GM06990 (cell line): ENCODE measurements at regions not wholly inside any gene's neighbourhood (a gene's known extent, or its start where the extent isn't known, plus 50 kb on each side); places are given as distances from the start of the nearest gene placed in this dataset.
"Not testable (repeated sequence)": the region's sequence is repeated elsewhere in the genome, so short reads cannot be mapped to it uniquely, and the experiment has no call there.

ENCODE experiments used
- DNase-seq: peaks from one replicate; pipeline ENCODE4 v3.0.0-alpha.2; 2011; ENCODE audit not compliant: insufficient read length; ENCODE audit errors: extremely low read depth
- H3K27me3 ChIP-seq: replicated peaks from 2 replicates; pipeline ENCODE4 v1.6.0; 2011; ENCODE audit warnings: low read length; ENCODE audit not compliant: control insufficient read depth, insufficient read depth
- H3K36me3 ChIP-seq: 2 replicates; pipeline ENCODE4 v1.5.1; 2011; ENCODE audit warnings: low read length; ENCODE audit not compliant: control insufficient read depth, insufficient read depth
- H3K4me3 ChIP-seq: replicated peaks from 2 replicates; pipeline ENCODE4 v1.5.1; 2011; ENCODE audit warnings: low read depth, mild to moderate bottlenecking, control low read depth, low read length
- TF ChIP-seq, protein P1 (sequence below): IDR thresholded peaks from 2 replicates; pipeline ENCODE4 v1.5.1; 2011; ENCODE audit warnings: low read length, control low read depth, mild to moderate bottlenecking, inconsistent platforms; ENCODE audit not compliant: insufficient read depth, poor library complexity, severe bottlenecking

DNA sequence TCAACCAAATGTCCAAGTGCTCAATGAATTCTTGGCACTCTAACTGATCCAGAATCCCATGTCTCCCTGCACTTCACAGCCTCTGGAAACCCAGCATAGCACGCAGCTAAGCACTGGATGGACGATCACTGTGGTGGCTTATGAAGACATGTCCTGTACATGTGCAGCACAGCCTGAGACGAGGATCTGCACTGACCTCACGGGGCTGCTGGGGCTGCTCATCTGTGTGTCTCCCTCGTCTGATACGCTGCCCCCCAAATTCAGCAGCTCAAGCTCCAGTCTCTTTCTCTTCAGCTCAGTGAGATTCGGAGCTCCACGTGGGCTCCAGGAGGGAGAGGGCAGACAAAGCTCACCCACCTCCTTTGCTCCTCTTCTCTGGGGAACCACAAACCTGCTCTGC, 126.9 kb downstream of the CPZ start:
- TF ChIP-seq, protein P1, sequence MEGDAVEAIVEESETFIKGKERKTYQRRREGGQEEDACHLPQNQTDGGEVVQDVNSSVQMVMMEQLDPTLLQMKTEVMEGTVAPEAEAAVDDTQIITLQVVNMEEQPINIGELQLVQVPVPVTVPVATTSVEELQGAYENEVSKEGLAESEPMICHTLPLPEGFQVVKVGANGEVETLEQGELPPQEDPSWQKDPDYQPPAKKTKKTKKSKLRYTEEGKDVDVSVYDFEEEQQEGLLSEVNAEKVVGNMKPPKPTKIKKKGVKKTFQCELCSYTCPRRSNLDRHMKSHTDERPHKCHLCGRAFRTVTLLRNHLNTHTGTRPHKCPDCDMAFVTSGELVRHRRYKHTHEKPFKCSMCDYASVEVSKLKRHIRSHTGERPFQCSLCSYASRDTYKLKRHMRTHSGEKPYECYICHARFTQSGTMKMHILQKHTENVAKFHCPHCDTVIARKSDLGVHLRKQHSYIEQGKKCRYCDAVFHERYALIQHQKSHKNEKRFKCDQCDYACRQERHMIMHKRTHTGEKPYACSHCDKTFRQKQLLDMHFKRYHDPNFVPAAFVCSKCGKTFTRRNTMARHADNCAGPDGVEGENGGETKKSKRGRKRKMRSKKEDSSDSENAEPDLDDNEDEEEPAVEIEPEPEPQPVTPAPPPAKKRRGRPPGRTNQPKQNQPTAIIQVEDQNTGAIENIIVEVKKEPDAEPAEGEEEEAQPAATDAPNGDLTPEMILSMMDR = no peak

DNA sequence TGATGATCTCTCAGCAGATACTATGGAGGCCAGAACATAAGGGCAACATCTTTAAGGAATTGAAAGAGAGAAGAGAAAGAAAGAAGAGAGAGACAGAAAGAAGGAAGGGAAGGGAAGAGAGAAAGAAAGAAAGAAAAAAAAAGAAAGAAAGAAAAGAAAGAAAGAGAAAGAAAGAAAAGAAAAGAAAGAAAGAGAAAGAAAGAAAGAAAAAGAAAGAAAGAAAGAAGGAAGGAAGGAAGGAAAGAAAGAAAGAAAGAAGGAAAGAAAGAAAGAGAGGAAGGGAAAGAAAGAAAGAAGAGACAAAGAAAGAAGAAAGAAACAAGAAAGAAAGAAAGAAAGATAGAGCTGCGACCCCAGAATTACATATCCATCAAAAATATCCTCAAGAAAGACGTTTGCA, 124.9 kb downstream of the CPZ start:
- H3K27me3 ChIP-seq, H3K4me3 ChIP-seq, DNase-seq, H3K36me3 ChIP-seq: not testable (repeated sequence)

More for the DNA sequence above, 126.9 kb downstream of the CPZ start:
- DNase-seq = no peak
- Histone ChIP-seq H3K4me3 (no peak overlapping the region), H3K36me3 (no peaks in the 10 kb centered on the region), H3K27me3 (no peaks in the 10 kb centered on the region)

DNA sequence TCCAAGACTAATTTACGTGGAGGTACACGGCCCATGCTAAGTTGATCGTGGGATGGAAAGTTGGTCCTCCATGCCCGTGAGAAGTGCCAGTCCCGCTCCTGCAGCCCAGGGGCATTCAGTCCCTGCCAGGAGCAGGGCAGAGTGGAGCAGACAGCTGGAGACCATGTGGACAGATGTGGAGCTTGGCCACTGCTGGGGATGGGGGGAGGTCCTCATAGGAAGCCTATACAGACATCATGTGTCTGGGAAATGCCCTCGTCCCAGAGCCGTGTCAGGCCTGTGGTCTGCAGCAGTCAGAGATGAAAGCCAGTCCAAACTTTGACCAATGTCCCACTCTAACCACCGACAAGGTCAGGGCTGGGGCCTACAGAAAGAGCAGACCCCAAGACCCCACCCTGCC, 118.4 kb downstream of the CPZ start:
- no peak for DNase-seq
- Histone ChIP-seq H3K27me3 (no peaks in the 10 kb centered on the region), H3K4me3 (no peak overlapping the region), H3K36me3 (no peaks in the 10 kb centered on the region)
- TF ChIP-seq, protein P1 = no peak

DNA sequence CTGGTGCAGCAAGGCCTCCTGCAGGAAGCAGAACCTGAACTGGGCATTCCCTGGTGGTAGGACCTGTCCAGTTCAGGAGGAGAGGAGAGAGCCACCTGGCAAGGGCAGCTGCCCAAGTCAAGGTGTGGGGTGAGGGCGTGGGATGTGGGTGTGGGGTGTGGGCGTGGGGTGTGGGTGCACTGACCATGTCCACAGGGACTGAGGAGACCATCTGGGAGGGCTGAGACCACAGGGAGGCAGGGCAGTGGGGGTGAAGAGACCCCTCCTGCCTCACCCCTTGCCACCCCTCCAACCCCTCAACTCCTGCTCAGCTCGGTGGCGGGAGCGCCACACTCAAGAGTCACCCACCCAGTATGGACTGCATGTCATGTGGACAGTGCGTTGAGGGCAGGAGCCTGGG, 117.9 kb downstream of the CPZ start:
- Histone ChIP-seq H3K36me3 (no peaks in the 10 kb centered on the region), H3K4me3 (no peak overlapping the region), H3K27me3 (no peaks in the 10 kb centered on the region)
- no peak for DNase-seq
- TF ChIP-seq, protein P1 = no peak

DNA sequence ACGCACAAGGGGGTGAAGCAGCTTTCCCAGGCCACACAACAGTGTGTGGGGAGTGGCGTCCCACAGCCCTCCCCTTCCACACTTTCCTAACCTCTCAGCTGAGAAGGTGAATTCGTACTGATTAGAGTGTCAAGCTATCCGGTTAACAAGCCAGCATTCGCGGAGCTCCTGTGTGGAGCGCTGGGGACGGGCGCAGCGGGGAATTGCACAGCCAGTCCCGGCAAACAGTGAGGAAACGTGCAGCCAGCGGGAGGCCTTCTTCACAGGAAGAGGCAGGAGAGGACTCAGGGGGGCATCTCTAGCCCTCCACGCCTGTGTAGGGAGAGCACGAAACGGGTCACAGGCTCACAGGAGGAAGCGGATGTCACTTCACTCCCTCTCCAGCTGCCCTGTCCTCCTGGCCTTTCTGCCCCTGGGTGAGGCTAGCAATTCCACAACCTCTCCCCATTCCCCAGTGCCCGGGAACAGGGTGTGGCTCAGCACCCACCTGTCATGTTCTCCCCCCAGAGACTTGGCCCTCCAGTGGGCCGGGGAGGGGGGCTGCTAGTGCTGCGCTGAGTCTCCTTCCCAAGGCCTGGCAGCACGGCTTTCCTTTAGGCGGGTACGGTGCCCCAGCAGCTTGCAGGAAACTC, 117.3 kb downstream of the CPZ start:
- no peak overlapping the region for H3K4me3 ChIP-seq
- no peak for DNase-seq
- TF ChIP-seq, protein P1 = no peak
- no peaks in the 10 kb centered on the region for H3K27me3 ChIP-seq
- H3K36me3 ChIP-seq = no peaks in the 10 kb centered on the region

DNA sequence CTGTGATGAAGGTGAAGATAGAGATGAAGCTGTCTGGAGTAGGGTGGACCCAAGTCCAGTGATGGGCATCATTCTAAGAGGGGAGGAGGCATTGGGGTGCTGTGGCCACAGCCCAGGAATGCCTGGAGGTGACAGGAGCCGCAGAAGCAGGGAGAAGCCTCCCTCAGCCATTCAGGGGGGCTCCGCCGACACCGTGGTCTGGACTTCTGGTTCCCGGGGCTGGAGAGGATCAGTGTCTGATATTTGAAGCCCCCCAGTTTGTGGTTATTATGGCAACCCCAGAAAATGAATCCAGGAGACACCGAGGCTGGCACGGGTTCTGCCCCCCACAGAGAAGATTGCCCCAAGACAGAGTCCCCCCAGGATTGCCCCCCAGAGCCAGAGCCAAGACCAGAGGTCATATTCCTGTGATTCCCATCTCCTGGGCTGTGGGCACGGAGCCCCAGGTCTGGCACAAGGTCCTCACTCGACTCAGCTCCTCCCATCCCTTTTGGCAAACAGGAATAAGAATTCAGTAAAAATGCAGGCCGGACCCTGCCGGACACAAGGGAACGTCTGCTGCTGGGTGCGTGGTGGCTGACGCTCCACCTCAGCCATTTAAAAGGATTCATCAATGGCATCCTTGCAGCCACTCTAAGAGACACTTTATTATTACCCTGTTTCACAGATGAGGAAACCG, 116.6 kb downstream of the CPZ start:
- Histone ChIP-seq H3K27me3 (no peaks in the 10 kb centered on the region), H3K36me3 (no peaks in the 10 kb centered on the region), H3K4me3 (no peak overlapping the region)
- TF ChIP-seq, protein P1 = no peak
- DNase-seq = no peak
